Lower lobe of right lung (tissue), 2 donors: ENCODE measurements at regions not wholly inside any gene's neighbourhood (a gene's known extent, or its start where the extent isn't known, plus 50 kb on each side); places are given as distances from the start of the nearest gene placed in this dataset.

Source experiments
- ATAC-seq, 2 donors: fragments of 200-7000 bp; cut with Tn5 transposase; one replicate each; pipeline ENCODE4 v1.9.1; 2020 to 2022; ENCODE audit warnings: mild to moderate bottlenecking in 2 of 2, moderate library complexity in 2 of 2
- DNase-seq: peaks from one replicate; pipeline ENCODE4 v3.0.0-alpha.2; 2020
- H3K27ac ChIP-seq: fragments of 200-600 bp; one replicate; pipeline ENCODE4 v1.8.0; 2022
- H3K27me3 ChIP-seq: fragments of 200-600 bp; one replicate; pipeline ENCODE4 v1.8.0; 2022; ENCODE audit warnings: low read depth
- H3K36me3 ChIP-seq: fragments of 200-600 bp; one replicate; pipeline ENCODE4 v1.8.0; 2022; ENCODE audit warnings: mild to moderate bottlenecking
- H3K4me1 ChIP-seq: fragments of 200-600 bp; one replicate; pipeline ENCODE4 v1.8.0; 2022
- H3K4me3 ChIP-seq: fragments of 200-600 bp; one replicate; pipeline ENCODE4 v1.8.0; 2022; ENCODE audit warnings: mild to moderate bottlenecking
- H3K9me3 ChIP-seq: fragments of 200-600 bp; one replicate; pipeline ENCODE4 v1.8.0; 2022
- CTCF ChIP-seq: fragments of 200-600 bp; IDR thresholded peaks from one replicate; pipeline ENCODE4 v1.8.0; 2022; ENCODE audit warnings: antibody characterized with exemption, mild to moderate bottlenecking
- intact Hi-C: fragments of 100-400 bp; cut with DNase I; formaldehyde crosslinking; loops from one replicate; pipeline ENCODE4 v1.11.0; 2022
- donor health status: DM: no; HTN: yes; CAD: no; lungs with severe emphysema.

DNA sequence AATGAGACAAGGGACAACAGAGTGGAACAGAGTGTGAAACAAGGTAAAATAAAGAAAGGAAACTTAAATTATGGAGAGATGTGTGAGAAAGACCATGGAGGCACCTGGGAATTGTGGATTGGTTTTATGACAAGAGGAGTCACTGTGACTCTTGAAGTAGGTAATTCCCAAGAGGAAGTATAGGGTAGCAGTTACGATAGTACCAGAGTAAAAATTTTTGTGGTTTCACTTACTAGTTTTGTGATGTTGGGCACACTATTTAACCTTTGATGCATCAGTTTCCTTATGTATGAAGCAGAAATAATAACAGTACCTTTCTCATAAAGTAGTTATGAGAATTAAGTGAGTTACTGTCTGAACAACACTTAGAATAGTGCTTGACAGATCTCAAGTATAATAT, 267.9 kb upstream of the DPYD start:
- H3K27me3 ChIP-seq = no peaks in the 10 kb centered on the region
- intact Hi-C loops = no loop called here
- DNase-seq = no peak
- no peaks in the 10 kb centered on the region for H3K36me3 ChIP-seq
- no peak overlapping the region for H3K27ac ChIP-seq
- no peak for ATAC-seq
- no peak overlapping the region for H3K4me3 ChIP-seq
- TF ChIP-seq CTCF = no peak
- H3K9me3 ChIP-seq = no peaks in the 10 kb centered on the region
- H3K4me1 ChIP-seq = no peaks in the 10 kb centered on the region

DNA sequence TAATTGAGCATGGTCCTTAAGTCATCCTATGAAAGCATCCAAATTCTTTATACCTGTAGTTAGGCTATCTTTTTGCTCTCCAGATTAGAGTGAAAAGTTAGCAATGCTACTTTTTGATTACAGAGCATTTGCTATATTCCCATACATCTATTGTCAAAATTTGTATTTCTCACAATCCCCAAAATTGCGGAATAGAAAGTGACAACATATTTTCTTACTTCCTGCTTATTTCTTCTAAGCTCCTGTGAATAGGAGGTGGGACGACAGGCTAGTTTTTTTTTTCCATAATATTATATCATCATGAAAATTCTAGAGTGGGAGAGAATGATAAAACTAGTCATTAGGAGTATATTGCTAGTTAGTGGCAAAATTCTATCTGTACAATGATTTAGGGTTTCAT, 264.0 kb upstream of the DPYD start:
- DNase-seq (no peak), ATAC-seq (no peak)
- Histone ChIP-seq H3K9me3 (no peaks in the 10 kb centered on the region), H3K27ac (no peak overlapping the region), H3K4me3 (no peak overlapping the region), H3K27me3 (no peaks in the 10 kb centered on the region), H3K36me3 (no peaks in the 10 kb centered on the region), H3K4me1 (no peaks in the 10 kb centered on the region)
- no peak for TF ChIP-seq CTCF
- intact Hi-C loops = no loop called here

DNA sequence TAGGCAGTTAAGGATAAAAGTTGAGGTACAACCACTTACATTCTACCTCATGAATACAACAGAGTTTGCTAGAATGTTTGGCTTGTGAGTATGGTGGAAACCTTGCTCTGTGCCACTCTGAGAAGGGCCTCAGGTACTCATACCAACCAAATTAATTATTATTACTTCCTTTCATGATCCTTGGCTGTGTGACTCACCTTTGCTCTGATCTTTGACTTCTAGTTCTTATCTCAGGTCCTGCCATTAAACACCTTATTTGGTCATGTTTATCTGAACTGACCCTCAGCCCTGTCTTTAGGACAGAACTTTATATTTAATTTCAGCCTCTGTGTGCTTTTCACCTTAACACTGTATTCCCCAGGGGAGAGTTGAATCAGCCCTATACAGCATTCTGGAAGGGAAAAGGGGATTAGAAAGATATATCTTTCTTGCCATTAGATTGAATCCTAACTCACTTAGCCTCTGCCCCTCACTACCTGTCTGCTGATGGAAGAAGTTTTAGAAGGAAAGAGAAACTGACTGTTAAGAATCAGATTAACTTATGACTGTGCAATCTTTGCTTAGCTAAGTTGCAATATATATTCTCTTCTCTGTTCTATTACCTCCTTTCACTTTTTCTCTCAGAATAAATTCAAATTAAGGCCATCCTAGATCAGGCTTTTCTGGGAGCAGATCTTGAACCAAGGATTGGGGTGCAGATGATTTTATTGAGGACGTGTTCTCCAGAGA, 260.4 kb upstream of the DPYD start:
- no peak overlapping the region for H3K4me3 ChIP-seq
- ATAC-seq (no peak), DNase-seq (no peak)
- no peaks in the 10 kb centered on the region for H3K9me3 ChIP-seq
- H3K4me1 ChIP-seq = no peaks in the 10 kb centered on the region
- TF ChIP-seq CTCF = no peak
- H3K27ac ChIP-seq = no peak overlapping the region
- intact Hi-C loops = no loop called here
- H3K36me3 ChIP-seq = no peaks in the 10 kb centered on the region
- H3K27me3 ChIP-seq = no peaks in the 10 kb centered on the region

- Histone ChIP-seq H3K4me3 (no peak overlapping the region), H3K4me1 (no peaks in the 10 kb centered on the region), H3K9me3 (no peaks in the 10 kb centered on the region), H3K36me3 (no peaks in the 10 kb centered on the region), H3K27ac (no peak overlapping the region), H3K27me3 (no peaks in the 10 kb centered on the region)
- DNase-seq = no peak
- intact Hi-C loops = no loop called here
- TF ChIP-seq CTCF = no peak
- ATAC-seq = no peak
These were observed 258.4 kb upstream of the DPYD start for GRCh38 chr1:98179151-98179773.

- no peak for TF ChIP-seq CTCF
- Histone ChIP-seq H3K4me3 (no peak overlapping the region), H3K36me3 (no peaks in the 10 kb centered on the region), H3K27me3 (no peaks in the 10 kb centered on the region), H3K9me3 (no peaks in the 10 kb centered on the region), H3K27ac (no peak overlapping the region), H3K4me1 (no peaks in the 10 kb centered on the region)
- ATAC-seq (no peak), DNase-seq (no peak)
- intact Hi-C loops = no loop called here
These were observed 256.9 kb upstream of the DPYD start for GRCh38 chr1:98177751-98178150.
